H1 (cell line): ENCODE measurements at regions not wholly inside any gene's neighbourhood (a gene's known extent, or its start where the extent isn't known, plus 50 kb on each side); places are given as distances from the start of the nearest gene placed in this dataset.
"Not testable (repeated sequence)": the region's sequence is repeated elsewhere in the genome, so short reads cannot be mapped to it uniquely, and the experiment has no call there.

Experiments
- CTCF ChIA-PET: fragments of 300-600 bp; sonication (Branson Sonifier 250); formaldehyde crosslinking; loops from one replicate; lab custom pipeline; 2021; ENCODE audit not compliant: partially characterized antibody; lab: Charles Lee
- POLR2A ChIA-PET: fragments of 300-600 bp; sonication (Branson Sonifier 250); formaldehyde crosslinking; loops from one replicate; lab custom pipeline; 2021; ENCODE audit warnings: inconsistent platforms; ENCODE audit not compliant: partially characterized antibody; lab: Charles Lee
- DNase-seq, 2 experiments: peaks; one replicate each; pipeline versions ENCODE4 v3.0.0 to v3.0.0-alpha.2; 2010 to 2022; ENCODE audit warnings: low spot score in 2 of 2, low read depth in 1 of 2, mixed read lengths in 1 of 2
- FAIRE-seq: peaks from 2 replicates; lab custom pipeline; 2011; peaks lifted over from hg19 to GRCh38; lab: Jason Lieb, UNC
- H2AFZ ChIP-seq: 2 replicates; pipeline ENCODE4 v1.8.1; 2012; ENCODE audit warnings: low read length, inconsistent platforms
- H2AK5ac ChIP-seq: 2 replicates; pipeline ENCODE4 v1.6.1; 2013; ENCODE audit warnings: low read depth, low read length
- H2BK120ac ChIP-seq: replicated peaks from 2 replicates; pipeline ENCODE3; 2013; ENCODE audit warnings: low read depth, low read length, inconsistent platforms
- H2BK12ac ChIP-seq: 2 replicates; pipeline ENCODE4 v1.6.1; 2013; ENCODE audit warnings: low read depth, low read length
- H2BK15ac ChIP-seq: 2 replicates; pipeline ENCODE4 v1.6.1; 2013; ENCODE audit warnings: low read length
- H2BK20ac ChIP-seq: 2 replicates; pipeline ENCODE4 v1.6.1; 2013; ENCODE audit warnings: low read length
- H2BK5ac ChIP-seq: 2 replicates; pipeline ENCODE4 v1.6.1; 2013; ENCODE audit warnings: low read depth, low read length
- H3K14ac ChIP-seq: 2 replicates; pipeline ENCODE4 v1.6.1; 2013; ENCODE audit warnings: inconsistent platforms; ENCODE audit not compliant: insufficient read length
- H3K18ac ChIP-seq: 2 replicates; pipeline ENCODE4 v1.6.1; 2013; ENCODE audit warnings: low read length; ENCODE audit errors: extremely low read depth
- H3K23ac ChIP-seq: 2 replicates; pipeline ENCODE4 v1.6.1; 2013; ENCODE audit warnings: inconsistent platforms; ENCODE audit not compliant: insufficient read length
- H3K23me2 ChIP-seq: 2 replicates; pipeline ENCODE4 v1.6.1; 2013; ENCODE audit warnings: low read depth, low read length
- H3K27ac ChIP-seq: 2 replicates; pipeline ENCODE4 v1.6.1; 2011; ENCODE audit warnings: low read depth, low read length, inconsistent platforms
- H3K27me3 ChIP-seq, 4 experiments: replicated peaks in 1 of 4; 1 replicate in 1 of 4; 2 replicates in 3 of 4; pipeline versions ENCODE4 v1.6.1 to v1.8.1; 2011 to 2013; ENCODE audit warnings: low read length in 3 of 4, mild to moderate bottlenecking in 3 of 4, inconsistent platforms in 2 of 4, mixed read lengths in 2 of 4, moderate library complexity in 1 of 4; ENCODE audit not compliant: control insufficient read depth in 3 of 4, insufficient read depth in 3 of 4; ENCODE audit errors: extremely low read depth in 1 of 4
- H3K36me3 ChIP-seq, 4 experiments: 2 replicates each; pipeline versions ENCODE4 v1.6.1 to v1.8.1; 2011 to 2013; ENCODE audit warnings: mild to moderate bottlenecking in 4 of 4, low read length in 3 of 4, moderate library complexity in 2 of 4, control low read depth in 1 of 4, inconsistent platforms in 1 of 4; ENCODE audit not compliant: insufficient read depth in 4 of 4, control insufficient read depth in 2 of 4
- H3K4ac ChIP-seq: replicated peaks from 2 replicates; pipeline ENCODE3; 2013; ENCODE audit warnings: low read length, low read depth, mixed read lengths, inconsistent platforms; ENCODE audit not compliant: insufficient read length
- H3K4me1 ChIP-seq, 4 experiments: replicated peaks in 1 of 4; 1 replicate in 1 of 4; 2 replicates in 3 of 4; pipeline versions ENCODE4 v1.6.1 to v1.8.1; 2011 to 2013; ENCODE audit warnings: low read length in 3 of 4, inconsistent platforms in 2 of 4, mixed read lengths in 1 of 4; ENCODE audit not compliant: insufficient read depth in 4 of 4, control insufficient read depth in 3 of 4
- H3K4me2 ChIP-seq, 2 experiments: 2 replicates each; pipeline versions ENCODE4 v1.6.1 to v1.8.1; 2011 to 2013; ENCODE audit warnings: low read depth in 2 of 2, low read length in 2 of 2, control low read depth in 1 of 2, inconsistent platforms in 1 of 2, mild to moderate bottlenecking in 1 of 2; ENCODE audit not compliant: insufficient read depth in 1 of 2
- H3K4me3 ChIP-seq, 4 experiments: fragments of 200-600, 300-600 bp in 1 of 4; sonication (generic), shearing (Covaris generic), sonication (Bioruptor Twin) in 1 of 4; 2 replicates each; pipeline versions ENCODE4 v1.5.1 to v1.8.1; 2011 to 2016; ENCODE audit warnings: low read length in 4 of 4, low read depth in 3 of 4, control low read depth in 2 of 4, inconsistent platforms in 2 of 4, mild to moderate bottlenecking in 2 of 4, mixed read lengths in 1 of 4, moderate library complexity in 1 of 4; ENCODE audit not compliant: insufficient read depth in 2 of 4; ENCODE audit errors: extremely low read depth in 1 of 4
- H3K56ac ChIP-seq: replicated peaks from 2 replicates; pipeline ENCODE3; 2013; ENCODE audit warnings: low read depth, mild to moderate bottlenecking, mixed read lengths, low read length, inconsistent platforms; ENCODE audit not compliant: insufficient read length
- H3K79me1 ChIP-seq: 2 replicates; pipeline ENCODE4 v1.6.1; 2013; ENCODE audit warnings: low read depth, low read length, control low read depth
- H3K79me2 ChIP-seq, 2 experiments: 2 replicates each; pipeline versions ENCODE4 v1.6.1 to v1.8.1; 2012 to 2013; ENCODE audit warnings: low read length in 2 of 2, mild to moderate bottlenecking in 2 of 2, inconsistent platforms in 1 of 2; ENCODE audit not compliant: insufficient read depth in 2 of 2, control insufficient read depth in 1 of 2
- H3K9ac ChIP-seq, 4 experiments: replicated peaks in 1 of 4; 1 replicate in 1 of 4; 2 replicates in 3 of 4; pipeline versions ENCODE4 v1.6.1 to v1.8.1; 2011 to 2013; ENCODE audit warnings: low read depth in 3 of 4, low read length in 3 of 4, control low read depth in 2 of 4, mild to moderate bottlenecking in 2 of 4, moderate library complexity in 2 of 4, inconsistent platforms in 1 of 4; ENCODE audit errors: extremely low read depth in 1 of 4
- H3K9me3 ChIP-seq, 2 experiments: 2 replicates each; pipeline versions ENCODE4 v1.6.1 to v1.8.1; 2012 to 2013; ENCODE audit warnings: mild to moderate bottlenecking in 2 of 2, moderate library complexity in 2 of 2, control low read depth in 1 of 2, inconsistent platforms in 1 of 2, low read depth in 1 of 2, low read length in 1 of 2, mixed read lengths in 1 of 2; ENCODE audit not compliant: insufficient read depth in 2 of 2
- H4K20me1 ChIP-seq, 2 experiments: replicated peaks in 1 of 2; 2 replicates each; pipeline versions ENCODE3 to v1.8.1; 2011 to 2013; ENCODE audit warnings: inconsistent platforms in 2 of 2, low read length in 2 of 2, mild to moderate bottlenecking in 1 of 2; ENCODE audit not compliant: insufficient read depth in 2 of 2, control insufficient read depth in 1 of 2
- H4K5ac ChIP-seq: 2 replicates; pipeline ENCODE4 v1.6.1; 2013; ENCODE audit warnings: low read length, low read depth, mixed read lengths, inconsistent platforms; ENCODE audit not compliant: insufficient read length
- H4K8ac ChIP-seq: 2 replicates; pipeline ENCODE4 v1.8.0; 2013; ENCODE audit warnings: mild to moderate bottlenecking, moderate library complexity, low read length, inconsistent platforms; ENCODE audit not compliant: insufficient read depth; ENCODE audit errors: extremely low read depth
- H4K91ac ChIP-seq: replicated peaks from 2 replicates; pipeline ENCODE3; 2013; ENCODE audit warnings: low read length, mixed read lengths, inconsistent platforms; ENCODE audit not compliant: insufficient read length
- BRCA1 ChIP-seq: IDR thresholded peaks from 2 replicates; pipeline ENCODE4 v1.6.1; 2012; ENCODE audit warnings: low read depth, low read length, improper control_type of control experiment
- HDAC2 ChIP-seq, 2 experiments: fragments of 300-600 bp in 1 of 2; sonication (generic) in 1 of 2; IDR thresholded peaks; 2 replicates each; pipeline ENCODE4 v1.6.1; 2011 to 2012; ENCODE audit warnings: low read depth in 2 of 2, low read length in 2 of 2, mild to moderate bottlenecking in 2 of 2, moderate library complexity in 2 of 2, borderline replicate concordance in 1 of 2, inconsistent platforms in 1 of 2
- KDM4A ChIP-seq: IDR thresholded peaks from one replicate; pipeline ENCODE4 v1.7.1; 2012; ENCODE audit warnings: low read depth, mild to moderate bottlenecking, moderate library complexity, low read length, inconsistent platforms; ENCODE audit not compliant: severe bottlenecking
- POLR2A ChIP-seq, 2 experiments: IDR thresholded peaks; 1 replicate in 1 of 2; 2 replicates in 1 of 2; pipeline ENCODE4 v1.6.1; 2011; ENCODE audit warnings: low read depth in 2 of 2, low read length in 2 of 2, mild to moderate bottlenecking in 2 of 2; ENCODE audit errors: control extremely low read depth in 1 of 2
- POU5F1 ChIP-seq: IDR thresholded peaks from 2 replicates; pipeline ENCODE4 v1.6.1; 2011; ENCODE audit warnings: low read depth, mild to moderate bottlenecking, low read length, moderate library complexity
- SP2 ChIP-seq: IDR thresholded peaks from 2 replicates; pipeline ENCODE4 v1.6.1; 2012; ENCODE audit warnings: mild to moderate bottlenecking, low read length, inconsistent platforms
- TAF1 ChIP-seq: IDR thresholded peaks from 2 replicates; pipeline ENCODE4 v1.6.1; 2011; ENCODE audit warnings: mild to moderate bottlenecking, low read depth, low read length
- ZNF274 ChIP-seq: IDR thresholded peaks from 2 replicates; pipeline ENCODE4 v1.7.0; 2012; ENCODE audit warnings: low read length, borderline replicate concordance; ENCODE audit errors: extremely low read depth
- WGBS, 2 experiments: shearing (Covaris generic) in 1 of 2; methylation state at CpG; one replicate each; pipeline versions ENCODE4 v1.1.6 to v1.1.7; 2013 to 2015; ENCODE audit warnings: low lambda C conversion rate in 2 of 2, mixed read lengths in 2 of 2, inconsistent platforms in 1 of 2, low coverage in 1 of 2, missing lambda C conversion rate in 1 of 2; ENCODE audit not compliant: insufficient replicate concordance in 2 of 2, insufficient coverage in 1 of 2, insufficient read length in 1 of 2; ENCODE audit errors: extremely low coverage in 1 of 2, missing lambda C conversion rate in 1 of 2; 5-methylcytosine and 5-hydroxymethylcytosine counted together
- TF ChIP-seq, protein P1 (sequence below), 3 experiments: IDR thresholded peaks; 1 replicate in 2 of 3; 2 replicates in 1 of 3; pipeline versions ENCODE4 v1.5.1 to v1.6.1; 2011; ENCODE audit warnings: low read length in 3 of 3, mild to moderate bottlenecking in 3 of 3, inconsistent platforms in 2 of 3, low read depth in 1 of 3, moderate library complexity in 1 of 3; ENCODE audit not compliant: insufficient read depth in 1 of 3; ENCODE audit errors: control extremely low read depth in 1 of 3
- TF ChIP-seq, protein P2 (sequence below): IDR thresholded peaks from 2 replicates; pipeline ENCODE4 v1.6.1; 2011; ENCODE audit warnings: low read depth, mild to moderate bottlenecking, low read length; ENCODE audit not compliant: insufficient read depth

DNA sequence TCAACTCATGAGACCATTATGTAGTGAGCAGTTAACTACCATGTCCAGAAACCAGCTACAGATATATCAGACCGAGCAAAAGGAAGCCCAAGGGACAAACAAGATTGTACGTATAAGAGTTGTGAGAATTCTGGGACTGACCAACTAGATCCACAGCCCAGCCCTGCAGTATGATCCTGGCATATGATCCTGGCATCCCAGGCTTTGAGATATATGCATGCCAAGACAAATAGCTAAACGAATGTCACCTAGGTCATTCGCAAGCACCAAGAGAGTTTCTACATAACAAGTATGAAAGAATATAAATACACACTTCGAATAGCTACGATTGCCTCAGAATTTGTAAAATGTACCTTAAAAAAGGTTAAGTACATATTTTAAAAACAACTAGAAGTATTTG is 56.4 kb upstream of the PMPCB start (continued):
- TF ChIP-seq POU5F1 (no peak), KDM4A (no peak), BRCA1 (no peak), HDAC2 (IDR thresholded peaks at IDR 0.05; ENCODE audit: borderline replicate concordance in 1 of 2, low read depth in 2 of 2, low read length in 2 of 2) (no peak), TAF1 (no peak), POLR2A (IDR thresholded peaks at IDR 0.05; ENCODE audit: control extremely low read depth in 1 of 2, low read depth in 2 of 2, low read length in 2 of 2) (no peak), ZNF274 (no peak), SP2 (no peak)
- TF ChIP-seq, protein P1, sequence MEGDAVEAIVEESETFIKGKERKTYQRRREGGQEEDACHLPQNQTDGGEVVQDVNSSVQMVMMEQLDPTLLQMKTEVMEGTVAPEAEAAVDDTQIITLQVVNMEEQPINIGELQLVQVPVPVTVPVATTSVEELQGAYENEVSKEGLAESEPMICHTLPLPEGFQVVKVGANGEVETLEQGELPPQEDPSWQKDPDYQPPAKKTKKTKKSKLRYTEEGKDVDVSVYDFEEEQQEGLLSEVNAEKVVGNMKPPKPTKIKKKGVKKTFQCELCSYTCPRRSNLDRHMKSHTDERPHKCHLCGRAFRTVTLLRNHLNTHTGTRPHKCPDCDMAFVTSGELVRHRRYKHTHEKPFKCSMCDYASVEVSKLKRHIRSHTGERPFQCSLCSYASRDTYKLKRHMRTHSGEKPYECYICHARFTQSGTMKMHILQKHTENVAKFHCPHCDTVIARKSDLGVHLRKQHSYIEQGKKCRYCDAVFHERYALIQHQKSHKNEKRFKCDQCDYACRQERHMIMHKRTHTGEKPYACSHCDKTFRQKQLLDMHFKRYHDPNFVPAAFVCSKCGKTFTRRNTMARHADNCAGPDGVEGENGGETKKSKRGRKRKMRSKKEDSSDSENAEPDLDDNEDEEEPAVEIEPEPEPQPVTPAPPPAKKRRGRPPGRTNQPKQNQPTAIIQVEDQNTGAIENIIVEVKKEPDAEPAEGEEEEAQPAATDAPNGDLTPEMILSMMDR (IDR thresholded peaks at IDR 0.05; ENCODE audit: control extremely low read depth in 1 of 3, insufficient read depth in 1 of 3, low read depth in 1 of 3, low read length in 3 of 3), result no peak
- TF ChIP-seq, protein P2, sequence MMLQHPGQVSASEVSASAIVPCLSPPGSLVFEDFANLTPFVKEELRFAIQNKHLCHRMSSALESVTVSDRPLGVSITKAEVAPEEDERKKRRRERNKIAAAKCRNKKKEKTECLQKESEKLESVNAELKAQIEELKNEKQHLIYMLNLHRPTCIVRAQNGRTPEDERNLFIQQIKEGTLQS, result no peak

DNA sequence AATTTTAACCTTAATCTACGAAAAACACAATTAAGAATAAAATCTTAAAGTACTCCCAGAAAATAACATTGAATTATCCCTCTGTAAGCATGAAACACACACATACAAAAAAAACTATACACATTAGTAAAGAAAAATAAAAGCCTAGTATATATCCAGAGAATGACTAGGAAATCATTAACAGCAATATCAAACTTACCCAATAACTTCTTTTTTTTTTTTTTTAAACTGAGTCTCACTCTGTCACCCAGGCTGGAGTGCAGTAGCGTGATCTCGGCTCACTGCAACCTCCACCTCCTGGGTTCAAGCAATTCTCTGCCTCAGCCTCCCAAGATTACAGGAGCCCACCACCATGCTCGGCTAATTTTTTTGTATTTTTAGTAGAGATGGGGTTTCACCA is 61.4 kb upstream of the PMPCB start:
- FAIRE-seq, H3K14ac ChIP-seq, H4K20me1 ChIP-seq, H3K79me2 ChIP-seq, H3K27me3 ChIP-seq, H2AK5ac ChIP-seq, H2BK5ac ChIP-seq, H2BK15ac ChIP-seq, H3K79me1 ChIP-seq, H3K27ac ChIP-seq, H3K4me3 ChIP-seq, H4K8ac ChIP-seq, H3K23ac ChIP-seq, H2BK12ac ChIP-seq, CTCF ChIA-PET, H3K56ac ChIP-seq, H3K4me1 ChIP-seq, H3K4me2 ChIP-seq, H3K18ac ChIP-seq, H3K36me3 ChIP-seq, POLR2A ChIA-PET, H4K5ac ChIP-seq, H3K9me3 ChIP-seq, H2BK120ac ChIP-seq, H3K9ac ChIP-seq, DNase-seq, H2BK20ac ChIP-seq, H4K91ac ChIP-seq, H2AFZ ChIP-seq, H3K4ac ChIP-seq, H3K23me2 ChIP-seq: not testable (repeated sequence)
- 67% methylated on average over 1 of the region's 4 CpGs; no CpG with 5 or more reads in 1 of the 2 experiments for WGBS, 2 experiments
